ENCODE measurements at regions not wholly inside any gene's neighbourhood (a gene's known extent, or its start where the extent isn't known, plus 50 kb on each side); places are given as distances from the start of the nearest gene placed in this dataset.

- no peaks in the 10 kb centered on the region for H3K79me2 ChIP-seq (ENCODE audit: low read depth)
- no peaks in the 10 kb centered on the region for H3K4me1 Mint-ChIP-seq
- no peaks in the 10 kb centered on the region for H3K36me3 ChIP-seq
- no peak overlapping the region for H3K27ac ChIP-seq
- H3K4me2 ChIP-seq = no peak overlapping the region
- no peaks in the 10 kb centered on the region for H3K4me1 ChIP-seq
- H3K9ac ChIP-seq = no peak overlapping the region
- H3K27me3 Mint-ChIP-seq (ENCODE audit: insufficient read depth, low read depth) = peaks cover 3% of the 10 kb centered on the region
- no peak overlapping the region for H3K4me3 ChIP-seq
- no peak overlapping the region for H3K4me3 Mint-ChIP-seq
- H3K27me3 ChIP-seq = no peaks in the 10 kb centered on the region
- no peak for TF ChIP-seq EZH2phosphoT487 (IDR thresholded peaks at IDR 0.05)
- TF ChIP-seq EZH2 (IDR thresholded peaks at IDR 0.05) = no peak
- TF ChIP-seq, protein P1, sequence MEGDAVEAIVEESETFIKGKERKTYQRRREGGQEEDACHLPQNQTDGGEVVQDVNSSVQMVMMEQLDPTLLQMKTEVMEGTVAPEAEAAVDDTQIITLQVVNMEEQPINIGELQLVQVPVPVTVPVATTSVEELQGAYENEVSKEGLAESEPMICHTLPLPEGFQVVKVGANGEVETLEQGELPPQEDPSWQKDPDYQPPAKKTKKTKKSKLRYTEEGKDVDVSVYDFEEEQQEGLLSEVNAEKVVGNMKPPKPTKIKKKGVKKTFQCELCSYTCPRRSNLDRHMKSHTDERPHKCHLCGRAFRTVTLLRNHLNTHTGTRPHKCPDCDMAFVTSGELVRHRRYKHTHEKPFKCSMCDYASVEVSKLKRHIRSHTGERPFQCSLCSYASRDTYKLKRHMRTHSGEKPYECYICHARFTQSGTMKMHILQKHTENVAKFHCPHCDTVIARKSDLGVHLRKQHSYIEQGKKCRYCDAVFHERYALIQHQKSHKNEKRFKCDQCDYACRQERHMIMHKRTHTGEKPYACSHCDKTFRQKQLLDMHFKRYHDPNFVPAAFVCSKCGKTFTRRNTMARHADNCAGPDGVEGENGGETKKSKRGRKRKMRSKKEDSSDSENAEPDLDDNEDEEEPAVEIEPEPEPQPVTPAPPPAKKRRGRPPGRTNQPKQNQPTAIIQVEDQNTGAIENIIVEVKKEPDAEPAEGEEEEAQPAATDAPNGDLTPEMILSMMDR (IDR thresholded peaks at IDR 0.05) = no peak
- H3K27ac Mint-ChIP-seq = no peak overlapping the region
- no peak overlapping the region for H2AFZ ChIP-seq (replicated peaks)
- H3F3A ChIP-seq (ENCODE audit: low read depth) = no peaks in the 10 kb centered on the region
- no peaks in the 10 kb centered on the region for H3K36me3 Mint-ChIP-seq
- H4K20me1 ChIP-seq (ENCODE audit: low read depth) = no peaks in the 10 kb centered on the region
- H3K9me3 Mint-ChIP-seq = no peaks in the 10 kb centered on the region
- DNase-seq (ENCODE audit: low spot score) = no peak
- H3K9me3 ChIP-seq (ENCODE audit: low read depth) = no peaks in the 10 kb centered on the region
Measured at GRCh38 chr18:66729442-66730239, 125.8 kb upstream of the CDH19 start.

GRCh38 chr18:66728951-66729350 is 125.1 kb upstream of the CDH19 start:
- no peaks in the 10 kb centered on the region for H4K20me1 ChIP-seq (ENCODE audit: low read depth)
- no peaks in the 10 kb centered on the region for H3K27me3 ChIP-seq
- no peaks in the 10 kb centered on the region for H3K4me1 Mint-ChIP-seq
- no peak overlapping the region for H3K4me3 ChIP-seq
- no peak overlapping the region for H3K9ac ChIP-seq
- H3K9me3 Mint-ChIP-seq = no peaks in the 10 kb centered on the region
- H3K27ac Mint-ChIP-seq = no peak overlapping the region
- H3K4me2 ChIP-seq = no peak overlapping the region
- no peak overlapping the region for H3K4me3 Mint-ChIP-seq
- no peak overlapping the region for H2AFZ ChIP-seq (replicated peaks)
- no peaks in the 10 kb centered on the region for H3K36me3 Mint-ChIP-seq
- DNase-seq (ENCODE audit: low spot score) = no peak
- no peaks in the 10 kb centered on the region for H3F3A ChIP-seq (ENCODE audit: low read depth)
- no peaks in the 10 kb centered on the region for H3K4me1 ChIP-seq
- no peaks in the 10 kb centered on the region for H3K36me3 ChIP-seq
- no peak for TF ChIP-seq EZH2phosphoT487 (IDR thresholded peaks at IDR 0.05)
- TF ChIP-seq, protein P1 (IDR thresholded peaks at IDR 0.05) = no peak
- no peak for TF ChIP-seq EZH2 (IDR thresholded peaks at IDR 0.05)
- H3K9me3 ChIP-seq (ENCODE audit: low read depth) = no peaks in the 10 kb centered on the region
- H3K27ac ChIP-seq = no peak overlapping the region
- H3K79me2 ChIP-seq (ENCODE audit: low read depth) = no peaks in the 10 kb centered on the region
- H3K27me3 Mint-ChIP-seq (ENCODE audit: insufficient read depth, low read depth) = peaks cover 3% of the 10 kb centered on the region

GRCh38 chr18:66727991-66728390 is 124.1 kb upstream of the CDH19 start:
- H3K4me2 ChIP-seq = no peak overlapping the region
- H3K36me3 ChIP-seq = no peaks in the 10 kb centered on the region
- no peaks in the 10 kb centered on the region for H3K36me3 Mint-ChIP-seq
- no peaks in the 10 kb centered on the region for H4K20me1 ChIP-seq (ENCODE audit: low read depth)
- no peaks in the 10 kb centered on the region for H3K27me3 ChIP-seq
- H3K9me3 ChIP-seq (ENCODE audit: low read depth) = no peaks in the 10 kb centered on the region
- H3K27ac ChIP-seq = no peak overlapping the region
- no peaks in the 10 kb centered on the region for H3K9me3 Mint-ChIP-seq
- H3K27ac Mint-ChIP-seq = no peak overlapping the region
- TF ChIP-seq EZH2phosphoT487 (IDR thresholded peaks at IDR 0.05) (no peak), EZH2 (IDR thresholded peaks at IDR 0.05) (no peak)
- TF ChIP-seq, protein P1 (IDR thresholded peaks at IDR 0.05) = no peak
- no peaks in the 10 kb centered on the region for H3K4me1 Mint-ChIP-seq
- H3K4me3 ChIP-seq = no peak overlapping the region
- H3K27me3 Mint-ChIP-seq (ENCODE audit: insufficient read depth, low read depth) = no peaks in the 10 kb centered on the region
- no peak overlapping the region for H2AFZ ChIP-seq (replicated peaks)
- H3K4me1 ChIP-seq = no peaks in the 10 kb centered on the region
- H3K4me3 Mint-ChIP-seq = no peak overlapping the region
- DNase-seq (ENCODE audit: low spot score) = no peak
- H3F3A ChIP-seq (ENCODE audit: low read depth) = no peaks in the 10 kb centered on the region
- no peak overlapping the region for H3K9ac ChIP-seq
- no peaks in the 10 kb centered on the region for H3K79me2 ChIP-seq (ENCODE audit: low read depth)
